B cell (primary cell): ENCODE measurements at regions not wholly inside any gene's neighbourhood (a gene's known extent, or its start where the extent isn't known, plus 50 kb on each side); places are given as distances from the start of the nearest gene placed in this dataset.

ENCODE experiments used
- ATAC-seq: fragments of 200-7000 bp; cut with Tn5 transposase; one replicate; pipeline ENCODE4 v1.10.0; 2021; ENCODE audit warnings: low read depth, mild to moderate bottlenecking, moderate number of reproducible peaks, moderate library complexity
- CTCF ChIA-PET: fragments of 350-600 bp; sonication (Branson Sonifier 250); formaldehyde crosslinking; loops from one replicate; lab custom pipeline; 2021; ENCODE audit warnings: antibody characterized with exemption, inconsistent platforms; lab: Charles Lee
- POLR2A ChIA-PET: fragments of 350-600 bp; sonication (Branson Sonifier 250); formaldehyde crosslinking; loops from one replicate; lab custom pipeline; 2021; ENCODE audit warnings: antibody characterized with exemption; lab: Charles Lee
- DNase-seq: peaks from one replicate; pipeline ENCODE4 v3.0.0; 2013
- H2AFZ ChIP-seq: 2 replicates; pipeline ENCODE4 v1.6.1; 2012; ENCODE audit warnings: mild to moderate bottlenecking, low read depth, low read length; ENCODE audit not compliant: insufficient read depth, poor library complexity, severe bottlenecking
- H3K27ac ChIP-seq, 2 donors: 1 replicate in 1 of 2; 2 replicates in 1 of 2; pipeline ENCODE4 v1.5.1; 2012 to 2013; ENCODE audit warnings: low read length in 2 of 2, mild to moderate bottlenecking in 2 of 2, moderate library complexity in 1 of 2
- H3K27me3 ChIP-seq, 4 experiments: fragments of 200-600 bp in 1 of 4; sonication (generic) in 1 of 4; replicated peaks in 1 of 4; 1 replicate in 2 of 4; 2 replicates in 2 of 4; pipeline versions ENCODE4 v1.6.1 to v1.7.0; 2013 to 2016; ENCODE audit warnings: low read length in 3 of 4, mild to moderate bottlenecking in 2 of 4, mixed read lengths in 1 of 4, moderate library complexity in 1 of 4; ENCODE audit not compliant: insufficient read depth in 4 of 4, control insufficient read depth in 3 of 4; ENCODE audit errors: control extremely low read depth in 1 of 4
- H3K36me3 ChIP-seq, 2 experiments: replicated peaks in 1 of 2; 1 replicate in 1 of 2; 2 replicates in 1 of 2; pipeline versions ENCODE4 v1.6.1 to v1.7.1; 2013; ENCODE audit warnings: low read length in 1 of 2; ENCODE audit not compliant: insufficient read depth in 2 of 2, control insufficient read depth in 1 of 2; ENCODE audit errors: control extremely low read depth in 1 of 2, extremely low read depth in 1 of 2
- H3K4me1 ChIP-seq, 2 donors: fragments of 200-600 bp in 1 of 2; sonication (generic) in 1 of 2; 1 replicate in 1 of 2; 2 replicates in 1 of 2; pipeline versions ENCODE4 v1.5.1 to v1.6.1; 2013 to 2017; ENCODE audit warnings: low read length in 2 of 2; ENCODE audit not compliant: control insufficient read depth in 2 of 2, insufficient read depth in 2 of 2
- H3K4me2 ChIP-seq: replicated peaks from 2 replicates; pipeline ENCODE3; 2012; ENCODE audit warnings: mild to moderate bottlenecking, low read depth, low read length; ENCODE audit not compliant: poor library complexity, severe bottlenecking
- H3K4me3 ChIP-seq, 5 experiments: fragments of 200-600 bp in 1 of 5; sonication (generic) in 1 of 5; 1 replicate in 3 of 5; 2 replicates in 2 of 5; pipeline versions ENCODE4 v1.5.1 to v1.7.0; 2011 to 2016; ENCODE audit warnings: low read length in 4 of 5, mild to moderate bottlenecking in 4 of 5, low read depth in 2 of 5, control low read depth in 1 of 5, moderate library complexity in 1 of 5; ENCODE audit not compliant: insufficient read depth in 1 of 5; ENCODE audit errors: control extremely low read depth in 1 of 5, extremely low read depth in 1 of 5
- H3K79me2 ChIP-seq: fragments of 200-600 bp; sonication (generic); one replicate; pipeline ENCODE4 v1.6.0; 2016; ENCODE audit warnings: low read length; ENCODE audit not compliant: control insufficient read depth, insufficient read depth
- H3K9ac ChIP-seq: fragments of 200-600 bp; sonication (generic); 2 replicates; pipeline ENCODE4 v1.6.1; 2017; ENCODE audit warnings: mild to moderate bottlenecking, low read length, moderate library complexity
- H3K9me3 ChIP-seq, 3 donors: one replicate each; pipeline versions ENCODE4 v1.6.1 to v1.7.1; 2013; ENCODE audit warnings: low read length in 2 of 3; ENCODE audit not compliant: control insufficient read depth in 2 of 3, insufficient read depth in 1 of 3; ENCODE audit errors: control extremely low read depth in 1 of 3
- H4K20me1 ChIP-seq: 2 replicates; pipeline ENCODE4 v1.6.0; 2012; ENCODE audit warnings: mild to moderate bottlenecking, low read length; ENCODE audit not compliant: insufficient read depth, control insufficient read depth, poor library complexity, severe bottlenecking
- H3K27ac Mint-ChIP-seq: one replicate; pipeline ENCODE4 v1.8.0; 2021; ENCODE audit warnings: mixed read lengths
- H3K27me3 Mint-ChIP-seq: one replicate; pipeline ENCODE4 v1.8.0; 2021; ENCODE audit warnings: mixed read lengths
- H3K4me1 Mint-ChIP-seq: one replicate; pipeline ENCODE4 v1.8.0; 2021; ENCODE audit warnings: mixed read lengths
- H3K4me3 Mint-ChIP-seq: one replicate; pipeline ENCODE4 v1.8.0; 2021; ENCODE audit warnings: mixed read lengths
- H3K9me3 Mint-ChIP-seq: one replicate; pipeline ENCODE4 v1.8.0; 2022; ENCODE audit warnings: mixed read lengths; ENCODE audit not compliant: insufficient read depth
- CTCF ChIP-seq: fragments of 200-600 bp; IDR thresholded peaks from one replicate; pipeline ENCODE4 v1.8.0; 2022; ENCODE audit warnings: antibody characterized with exemption, mild to moderate bottlenecking
- EZH2 ChIP-seq: IDR thresholded peaks from 2 replicates; pipeline ENCODE4 v1.6.1; 2012; ENCODE audit warnings: borderline replicate concordance, low read depth, mild to moderate bottlenecking, moderate library complexity, low read length; ENCODE audit not compliant: insufficient read depth, poor library complexity, severe bottlenecking
- WGBS: methylation state at CpG from one replicate; pipeline ENCODE4 v1.1.5; 2013; ENCODE audit warnings: missing lambda C conversion rate; ENCODE audit not compliant: insufficient coverage; 5-methylcytosine and 5-hydroxymethylcytosine counted together
- intact Hi-C: fragments of 100-400 bp; cut with micrococcal nuclease; formaldehyde crosslinking; loops from one replicate; pipeline ENCODE4 v1.10.0; 2022

GRCh38 chr12:131471271-131471905 lies 239.5 kb upstream of the SFSWAP start:
- Histone ChIP-seq H3K9ac (no peak overlapping the region), H3K27ac (no peak overlapping the region), H3K79me2 (no peaks in the 10 kb centered on the region), H3K27me3 (peaks cover 0 to 16% (median 0%) of the 10 kb centered on the region in 4 experiments), H3K36me3 (no peaks in the 10 kb centered on the region), H3K4me1 (no peaks in the 10 kb centered on the region), H3K4me2 (no peak overlapping the region), H3K9me3 (peaks cover 0 to 6% (median 0%) of the 10 kb centered on the region in 3 donors), H3K4me3 (no peak overlapping the region), H4K20me1 (no peaks in the 10 kb centered on the region), H2AFZ (no peak overlapping the region)
- H3K9me3 Mint-ChIP-seq, result no peaks in the 10 kb centered on the region
- ChIA-PET CTCF (no interaction called here), POLR2A (no interaction called here)
- no peak overlapping the region for H3K27ac Mint-ChIP-seq
- no peak overlapping the region for H3K4me3 Mint-ChIP-seq
- TF ChIP-seq EZH2, result no peak
- TF ChIP-seq CTCF, result no peak
- peaks cover 8% of the 10 kb centered on the region for H3K27me3 Mint-ChIP-seq
- ATAC-seq, result no peak
- H3K4me1 Mint-ChIP-seq, result no peaks in the 10 kb centered on the region
- DNase-seq, result no peak
- intact Hi-C loops, result no loop called here
- WGBS, result 84% methylated on average over 17 of the region's 20 CpGs

GRCh38 chr12:131471946-131472732 lies 238.8 kb upstream of the SFSWAP start:
- Histone ChIP-seq H3K4me2 (no peak overlapping the region), H2AFZ (no peak overlapping the region), H3K4me3 (no peak overlapping the region), H3K9ac (no peak overlapping the region), H3K27ac (no peak overlapping the region), H3K79me2 (no peaks in the 10 kb centered on the region), H3K27me3 (peaks cover 0 to 11% (median 0%) of the 10 kb centered on the region in 4 experiments), H3K36me3 (no peaks in the 10 kb centered on the region), H3K9me3 (peaks cover 0 to 2% (median 0%) of the 10 kb centered on the region in 3 donors), H4K20me1 (no peaks in the 10 kb centered on the region), H3K4me1 (no peaks in the 10 kb centered on the region)
- Mint-ChIP-seq H3K4me3 (no peak overlapping the region), H3K4me1 (no peaks in the 10 kb centered on the region), H3K27me3 (peaks cover 8% of the 10 kb centered on the region), H3K9me3 (no peaks in the 10 kb centered on the region), H3K27ac (no peak overlapping the region)
- WGBS, result 88% methylated on average over 20 of the region's 21 CpGs
- ATAC-seq (no peak), DNase-seq (no peak)
- no peak for TF ChIP-seq EZH2
- TF ChIP-seq CTCF, result no peak
- POLR2A ChIA-PET, result no interaction called here
- intact Hi-C loops, result no loop called here
- CTCF ChIA-PET, result no interaction called here
